ENCODE measurements at regions not wholly inside any gene's neighbourhood (a gene's known extent, or its start where the extent isn't known, plus 50 kb on each side); places are given as distances from the start of the nearest gene placed in this dataset.
"Not testable (repeated sequence)": the region's sequence is repeated elsewhere in the genome, so short reads cannot be mapped to it uniquely, and the experiment has no call there.

DNA sequence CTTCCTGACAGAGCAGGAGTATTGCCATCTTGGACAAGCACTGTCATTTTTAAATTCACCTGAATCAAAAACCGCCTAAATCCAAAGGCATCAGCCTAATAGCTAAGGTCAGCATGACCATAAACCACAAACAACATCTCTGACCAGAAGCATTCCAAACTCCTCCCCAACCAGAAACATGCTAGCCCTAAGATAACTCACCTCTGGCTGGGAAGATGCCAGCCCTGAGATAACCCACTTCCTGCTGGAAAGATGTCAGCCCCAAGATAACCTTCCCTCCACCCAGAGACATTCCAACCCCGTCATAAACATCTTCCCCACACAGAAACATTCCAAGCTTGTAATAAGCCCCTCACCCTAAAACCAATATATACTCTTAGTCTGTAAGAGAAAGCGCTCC lies 250.1 kb upstream of the NRP1 start:
- peaks cover 22% of the 10 kb centered on the region for H3K27me3 Mint-ChIP-seq
- POLR2A ChIA-PET; H3K27ac Mint-ChIP-seq; H3K4me1 Mint-ChIP-seq; H3K9me3 Mint-ChIP-seq (ENCODE audit: low read depth); intact Hi-C loops (cut with DNase I, micrococcal nuclease); CTCF ChIA-PET; H3K36me3 Mint-ChIP-seq (ENCODE audit: low read depth); ATAC-seq; DNase-seq; H3K4me3 Mint-ChIP-seq: not testable (repeated sequence)

DNA sequence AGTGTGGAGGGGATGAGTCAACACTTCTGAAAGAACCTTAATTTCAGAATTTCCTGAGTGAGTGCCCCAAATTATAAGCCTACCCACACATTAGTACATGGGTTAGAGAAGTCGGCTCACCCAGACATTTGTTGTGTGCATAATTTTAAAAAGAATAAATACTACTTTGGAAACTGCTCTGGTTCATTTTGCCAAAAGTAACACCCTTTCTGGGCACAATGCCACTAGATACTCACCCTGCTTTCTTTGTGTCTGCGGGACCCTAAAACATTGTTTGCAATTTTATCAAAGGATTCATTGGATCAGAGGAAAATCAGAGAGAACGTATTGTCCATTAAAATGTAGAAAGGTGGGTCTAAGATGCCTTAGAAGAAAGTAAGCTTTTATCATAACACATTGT lies 245.5 kb upstream of the NRP1 start:
- intact Hi-C loops (cut with DNase I, micrococcal nuclease) = no loop called here
- no peaks in the 10 kb centered on the region for H3K4me1 Mint-ChIP-seq
- peaks cover 11% of the 10 kb centered on the region for H3K27me3 Mint-ChIP-seq
- ChIA-PET CTCF (no interaction called here), POLR2A (no interaction called here)
- DNase-seq (no peak), ATAC-seq (no peak)
- no peak overlapping the region for H3K27ac Mint-ChIP-seq
- no peaks in the 10 kb centered on the region for H3K9me3 Mint-ChIP-seq (ENCODE audit: low read depth)
- H3K36me3 Mint-ChIP-seq (ENCODE audit: low read depth) = no peaks in the 10 kb centered on the region
- no peak overlapping the region for H3K4me3 Mint-ChIP-seq

DNA sequence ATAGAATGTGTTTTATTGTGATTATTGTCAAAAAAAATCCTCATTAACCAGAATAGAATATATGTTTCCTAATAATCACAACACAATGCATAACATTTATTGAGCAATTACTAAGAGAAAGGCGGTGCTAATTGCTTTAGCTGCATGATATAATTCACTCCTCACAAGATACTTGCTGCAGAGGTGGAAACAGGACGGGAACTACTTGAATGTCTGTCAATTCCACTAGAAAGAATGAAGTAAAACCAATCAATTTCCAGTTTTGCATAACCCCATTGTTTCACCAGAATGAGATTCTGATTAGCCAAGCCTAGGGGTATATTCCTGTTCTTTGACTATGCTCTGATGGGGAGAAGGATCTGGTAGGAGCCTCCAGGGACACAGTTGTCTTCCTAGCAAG lies 239.1 kb upstream of the NRP1 start:
- Mint-ChIP-seq H3K27ac (no peak overlapping the region), H3K36me3 (ENCODE audit: low read depth) (no peaks in the 10 kb centered on the region), H3K4me3 (no peak overlapping the region), H3K9me3 (ENCODE audit: low read depth) (no peaks in the 10 kb centered on the region), H3K4me1 (no peaks in the 10 kb centered on the region), H3K27me3 (peaks cover 6% of the 10 kb centered on the region)
- intact Hi-C loops (cut with DNase I, micrococcal nuclease) = no loop called here
- ATAC-seq (no peak), DNase-seq (no peak)
- CTCF ChIA-PET = no interaction called here
- POLR2A ChIA-PET = interaction anchor here (0.6 kb wide), 1 partner anchor 1241 kb away, joined by 4 read pairs; no protein-coding TSS in a partner anchor

DNA sequence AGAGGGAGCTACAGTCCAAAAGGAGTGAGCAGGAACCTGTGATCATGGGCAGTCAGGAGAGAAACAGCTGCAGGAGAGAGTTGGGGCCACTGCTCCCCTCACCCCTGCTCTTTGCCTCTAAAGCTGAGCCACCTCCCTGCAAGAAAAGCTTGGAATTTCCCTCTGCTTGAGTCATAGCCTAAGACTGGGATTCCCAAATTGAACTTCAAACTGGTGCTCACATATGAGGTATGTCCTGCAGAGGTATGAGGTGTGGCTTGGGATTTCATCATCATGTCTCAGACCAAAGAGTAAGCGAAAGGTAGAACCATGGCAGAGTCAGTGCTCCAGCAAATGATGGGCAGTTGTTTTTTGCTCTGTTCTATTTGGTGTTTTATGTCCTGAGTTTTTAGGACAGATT lies 237.1 kb upstream of the NRP1 start:
- CTCF ChIA-PET = no interaction called here
- Mint-ChIP-seq H3K27me3 (peaks cover 6% of the 10 kb centered on the region), H3K9me3 (ENCODE audit: low read depth) (no peaks in the 10 kb centered on the region), H3K4me3 (no peak overlapping the region), H3K36me3 (ENCODE audit: low read depth) (no peaks in the 10 kb centered on the region), H3K4me1 (no peaks in the 10 kb centered on the region), H3K27ac (no peak overlapping the region)
- POLR2A ChIA-PET = no interaction called here
- DNase-seq (no peak), ATAC-seq (no peak)
- intact Hi-C loops (cut with DNase I, micrococcal nuclease) = no loop called here

DNA sequence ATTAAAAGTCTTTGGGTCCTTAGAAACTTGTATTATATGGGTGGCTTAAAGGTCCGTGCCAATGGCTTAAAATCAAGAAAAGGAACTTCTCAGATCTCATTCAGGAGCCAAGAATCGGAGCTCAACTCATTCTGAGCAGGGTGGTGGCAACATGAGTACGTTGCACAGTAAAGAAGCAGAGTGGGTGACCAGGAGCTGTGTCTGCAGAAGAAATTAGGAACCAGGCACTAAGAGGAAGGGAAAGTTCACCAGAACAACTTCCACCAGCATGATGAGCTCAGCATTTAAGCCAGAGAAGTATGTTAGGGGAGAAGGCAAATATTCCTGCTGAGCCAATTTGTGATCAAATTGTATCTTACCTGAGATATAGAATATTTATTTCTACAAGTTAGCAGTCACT lies 236.0 kb upstream of the NRP1 start:
- ATAC-seq = no peak
- H3K36me3 Mint-ChIP-seq (ENCODE audit: low read depth) = no peaks in the 10 kb centered on the region
- intact Hi-C loops (cut with DNase I, micrococcal nuclease) = no loop called here
- no peak overlapping the region for H3K4me3 Mint-ChIP-seq
- no peak overlapping the region for H3K27ac Mint-ChIP-seq
- no peaks in the 10 kb centered on the region for H3K4me1 Mint-ChIP-seq
- ChIA-PET CTCF (interaction anchor here (0.6 kb wide), 1 partner anchor 53 kb away, joined by 3 read pairs; no protein-coding TSS in a partner anchor), POLR2A (no interaction called here)
- no peak for DNase-seq
- H3K9me3 Mint-ChIP-seq (ENCODE audit: low read depth) = no peaks in the 10 kb centered on the region
- H3K27me3 Mint-ChIP-seq = peaks cover 12% of the 10 kb centered on the region

DNA sequence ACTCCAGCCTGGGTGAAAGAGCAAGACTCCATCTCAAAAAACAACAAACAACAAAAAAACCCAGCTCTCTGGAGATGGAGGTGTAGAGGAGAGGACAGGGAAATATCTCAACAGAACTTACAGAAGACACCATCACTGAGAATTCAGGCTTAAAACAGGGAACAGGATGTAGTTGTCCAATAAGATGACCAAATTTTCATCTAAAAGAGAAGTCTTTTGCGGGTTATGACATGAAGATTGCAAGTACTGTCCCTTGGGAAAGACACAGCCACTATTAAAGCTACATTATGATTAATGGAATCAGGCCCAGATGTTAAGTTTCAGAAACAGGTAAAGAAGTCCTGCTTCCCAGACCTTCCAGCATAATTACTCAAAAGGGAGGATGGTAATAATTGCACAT lies 235.2 kb upstream of the NRP1 start:
- CTCF ChIA-PET = no interaction called here
- no peak for ATAC-seq
- H3K9me3 Mint-ChIP-seq (ENCODE audit: low read depth) = no peaks in the 10 kb centered on the region
- POLR2A ChIA-PET = no interaction called here
- intact Hi-C loops (cut with DNase I, micrococcal nuclease) = no loop called here
- peaks cover 14% of the 10 kb centered on the region for H3K27me3 Mint-ChIP-seq
- DNase-seq = no peak
- H3K36me3 Mint-ChIP-seq (ENCODE audit: low read depth) = no peaks in the 10 kb centered on the region
- no peaks in the 10 kb centered on the region for H3K4me1 Mint-ChIP-seq
- no peak overlapping the region for H3K4me3 Mint-ChIP-seq
- no peak overlapping the region for H3K27ac Mint-ChIP-seq

DNA sequence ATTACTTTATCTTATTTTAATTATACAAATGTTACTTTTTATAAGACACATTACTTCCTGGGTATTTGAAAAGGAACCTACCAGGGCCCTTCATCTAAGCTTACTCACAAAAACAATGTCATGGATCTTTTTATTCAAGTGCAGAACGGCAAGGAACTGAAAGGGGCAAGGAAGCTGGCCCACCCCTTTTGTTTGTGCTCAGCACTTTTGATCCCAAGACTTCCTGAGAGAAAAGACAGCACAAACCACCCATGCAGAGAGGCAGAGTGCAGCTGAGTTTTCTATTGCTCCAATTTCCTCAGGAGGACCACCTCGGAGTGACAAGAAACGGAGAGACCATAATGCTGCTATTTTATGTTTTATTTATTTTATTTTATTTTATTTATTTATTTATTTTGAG lies 232.0 kb upstream of the NRP1 start:
- DNase-seq (no peak), ATAC-seq (no peak)
- Mint-ChIP-seq H3K27ac (no peak overlapping the region), H3K4me3 (no peak overlapping the region), H3K36me3 (ENCODE audit: low read depth) (no peaks in the 10 kb centered on the region), H3K9me3 (ENCODE audit: low read depth) (no peaks in the 10 kb centered on the region), H3K4me1 (no peaks in the 10 kb centered on the region), H3K27me3 (peaks cover 21% of the 10 kb centered on the region)
- intact Hi-C loops (cut with DNase I, micrococcal nuclease) = no loop called here
- CTCF ChIA-PET = interaction anchor here (0.7 kb wide), 1 partner anchor 25 kb away, joined by 3 read pairs; no protein-coding TSS in a partner anchor
- POLR2A ChIA-PET = no interaction called here

DNA sequence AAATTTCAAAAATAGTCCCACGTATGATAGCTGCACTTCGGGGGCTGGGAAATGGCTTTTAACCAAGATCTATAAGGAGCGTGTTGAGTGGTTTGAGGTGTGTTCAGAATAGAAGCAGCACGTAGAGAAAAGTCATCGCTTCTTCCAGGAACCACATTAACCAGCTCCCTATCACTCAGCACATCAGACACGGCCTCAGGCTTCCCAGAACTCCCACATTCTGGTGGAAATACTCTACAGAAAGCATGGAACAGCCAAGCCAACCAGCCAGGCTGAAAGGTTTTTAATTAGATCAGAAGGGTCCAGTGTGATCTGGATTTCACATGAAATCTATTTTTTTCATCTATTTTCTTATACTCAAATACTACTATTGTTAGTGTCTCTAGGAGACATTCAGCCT lies 231.5 kb upstream of the NRP1 start:
- intact Hi-C loops (cut with DNase I, micrococcal nuclease) = no loop called here
- no peak overlapping the region for H3K27ac Mint-ChIP-seq
- peaks cover 23% of the 10 kb centered on the region for H3K27me3 Mint-ChIP-seq
- H3K4me3 Mint-ChIP-seq = no peak overlapping the region
- no peaks in the 10 kb centered on the region for H3K4me1 Mint-ChIP-seq
- no peak for ATAC-seq
- POLR2A ChIA-PET = no interaction called here
- no peaks in the 10 kb centered on the region for H3K36me3 Mint-ChIP-seq (ENCODE audit: low read depth)
- no peaks in the 10 kb centered on the region for H3K9me3 Mint-ChIP-seq (ENCODE audit: low read depth)
- CTCF ChIA-PET = no interaction called here
- no peak for DNase-seq

DNA sequence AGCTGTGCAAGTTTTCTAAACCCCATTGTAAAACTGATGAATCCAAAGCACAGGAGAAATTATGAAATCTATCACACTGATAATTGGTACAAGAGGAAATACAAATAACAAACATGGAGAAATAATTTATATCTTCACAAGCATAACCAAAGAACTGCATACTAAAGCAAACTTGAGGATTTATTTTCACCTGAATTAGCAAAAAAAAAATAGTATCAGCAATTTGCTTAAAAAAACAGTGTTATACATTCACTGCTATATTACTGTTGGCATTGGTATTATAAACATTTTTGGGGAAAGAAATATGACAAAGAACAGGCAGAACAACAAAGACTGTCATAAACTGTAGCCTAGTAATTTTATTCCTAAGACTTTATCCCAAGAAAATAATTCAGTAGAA lies 230.8 kb upstream of the NRP1 start:
- no peaks in the 10 kb centered on the region for H3K9me3 Mint-ChIP-seq (ENCODE audit: low read depth)

DNA sequence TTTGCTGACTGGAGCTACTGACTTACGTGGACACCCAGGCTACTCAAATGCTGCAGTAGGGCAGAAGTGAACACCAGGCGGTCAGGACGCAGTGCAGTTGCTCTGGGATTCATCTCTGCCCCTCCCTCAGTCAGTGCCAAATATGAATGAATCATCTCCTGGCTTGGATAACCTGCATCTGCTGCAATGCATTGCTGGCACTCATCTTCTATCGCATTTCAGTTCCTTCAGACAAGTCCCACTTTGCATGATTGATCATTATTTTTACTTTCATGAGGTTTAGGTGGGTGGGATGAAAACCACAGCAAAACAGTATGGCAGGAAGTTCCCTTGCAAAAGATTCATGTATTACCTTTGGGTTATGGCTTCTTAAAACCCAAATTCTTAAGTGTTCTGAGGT lies 224.6 kb upstream of the NRP1 start:
- Mint-ChIP-seq H3K9me3 (ENCODE audit: low read depth) (no peaks in the 10 kb centered on the region), H3K4me1 (peaks cover 9% of the 10 kb centered on the region), H3K36me3 (ENCODE audit: low read depth) (no peaks in the 10 kb centered on the region), H3K4me3 (no peak overlapping the region), H3K27me3 (peaks cover 32% of the 10 kb centered on the region), H3K27ac (no peak overlapping the region)
- ATAC-seq (no peak), DNase-seq (no peak)
- intact Hi-C loops (cut with DNase I, micrococcal nuclease) = no loop called here
- ChIA-PET CTCF (interaction anchor here (0.6 to 0.9 kb wide), 3 partner anchors 23 to 544 kb away, joined by 3 to 4 read pairs (median 3); no protein-coding TSS in a partner anchor), POLR2A (no interaction called here)

More for the DNA sequence above, 230.8 kb upstream of the NRP1 start:
- POLR2A ChIA-PET = no interaction called here
- H3K4me1 Mint-ChIP-seq = no peaks in the 10 kb centered on the region
- no peak overlapping the region for H3K27ac Mint-ChIP-seq
- DNase-seq (no peak), ATAC-seq (no peak)
- CTCF ChIA-PET = no interaction called here
- H3K27me3 Mint-ChIP-seq = peaks cover 21% of the 10 kb centered on the region
- no peaks in the 10 kb centered on the region for H3K36me3 Mint-ChIP-seq (ENCODE audit: low read depth)
- intact Hi-C loops (cut with DNase I, micrococcal nuclease) = no loop called here
- no peak overlapping the region for H3K4me3 Mint-ChIP-seq

DNA sequence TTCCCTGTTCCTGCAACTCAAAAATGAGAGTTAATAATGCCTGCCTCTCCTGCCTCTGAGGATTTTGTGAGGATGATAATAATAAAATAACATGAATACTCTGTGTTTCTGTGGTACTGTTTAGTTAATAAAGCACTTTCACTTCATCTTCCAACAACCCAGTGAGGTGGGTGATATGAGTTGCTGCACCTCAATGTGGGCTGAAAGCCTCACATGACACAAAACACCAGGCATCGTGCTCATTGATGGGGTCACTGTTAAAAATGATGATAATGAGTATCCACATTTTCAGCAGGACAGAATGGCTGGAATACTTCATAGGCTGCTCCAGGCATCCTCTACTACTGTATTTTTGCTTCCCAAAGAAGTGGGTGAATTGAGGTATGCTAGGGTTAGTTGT lies 222.8 kb upstream of the NRP1 start:
- H3K36me3 Mint-ChIP-seq (ENCODE audit: low read depth) = no peaks in the 10 kb centered on the region
- DNase-seq (no peak), ATAC-seq (no peak)
- CTCF ChIA-PET = interaction anchor here (0.7 kb wide), 2 partner anchors 259 to 666 kb away, joined by 3 read pairs; no protein-coding TSS in a partner anchor
- no peak overlapping the region for H3K27ac Mint-ChIP-seq
- POLR2A ChIA-PET = no interaction called here
- H3K4me1 Mint-ChIP-seq = peaks cover 9% of the 10 kb centered on the region
- no peak overlapping the region for H3K4me3 Mint-ChIP-seq
- intact Hi-C loops (cut with DNase I, micrococcal nuclease) = no loop called here
- no peaks in the 10 kb centered on the region for H3K9me3 Mint-ChIP-seq (ENCODE audit: low read depth)
- H3K27me3 Mint-ChIP-seq = peaks cover 30% of the 10 kb centered on the region

DNA sequence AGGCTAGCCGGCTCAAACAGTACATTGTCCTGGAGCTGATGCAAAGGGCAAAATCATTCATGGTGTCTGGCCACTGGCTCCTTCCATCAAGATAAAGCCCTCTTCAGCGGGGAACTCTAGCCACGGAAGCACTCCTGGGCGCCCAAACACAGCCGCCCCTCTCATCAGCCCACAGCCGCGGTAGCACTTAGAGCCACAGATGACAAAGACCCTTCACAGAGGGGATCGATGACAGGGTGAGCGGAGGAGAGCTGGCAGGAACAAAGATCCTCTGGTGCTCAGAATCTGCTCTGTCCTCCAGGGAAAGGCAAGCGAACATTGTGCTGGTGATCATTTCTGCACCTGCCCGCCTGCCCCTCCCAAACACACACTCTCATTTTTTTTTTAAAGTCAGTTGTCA lies 222.2 kb upstream of the NRP1 start:
- Mint-ChIP-seq H3K4me1 (peaks cover 9% of the 10 kb centered on the region), H3K36me3 (ENCODE audit: low read depth) (no peaks in the 10 kb centered on the region), H3K27me3 (peaks cover 30% of the 10 kb centered on the region), H3K9me3 (ENCODE audit: low read depth) (no peaks in the 10 kb centered on the region), H3K4me3 (no peak overlapping the region), H3K27ac (no peak overlapping the region)
- POLR2A ChIA-PET = no interaction called here
- intact Hi-C loops (cut with DNase I, micrococcal nuclease) = no loop called here
- CTCF ChIA-PET = interaction anchor here (0.7 kb wide), 1 partner anchor 258 kb away, joined by 3 read pairs; no protein-coding TSS in a partner anchor
- DNase-seq (no peak), ATAC-seq (no peak)

DNA sequence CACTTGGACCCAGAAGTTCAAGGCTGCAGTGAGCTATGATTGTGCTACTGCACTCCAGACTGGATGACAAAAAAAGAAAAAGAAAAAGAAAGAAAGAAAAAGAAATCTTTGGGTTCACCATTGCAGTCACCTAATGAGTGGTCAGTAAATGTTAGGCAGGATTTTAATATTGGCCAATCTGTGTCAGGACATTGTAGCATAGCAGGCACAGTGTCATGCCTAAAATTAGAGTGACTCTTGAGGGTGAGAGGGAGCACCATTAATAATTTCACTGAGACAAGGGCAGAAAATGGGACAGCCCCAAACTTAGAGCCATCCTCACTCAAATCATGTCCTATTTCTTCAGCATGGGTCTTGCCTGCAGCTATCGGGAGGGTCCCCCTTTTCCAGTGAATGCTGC lies 221.6 kb upstream of the NRP1 start:
- Mint-ChIP-seq H3K27me3 (peaks cover 31% of the 10 kb centered on the region), H3K36me3 (ENCODE audit: low read depth) (no peaks in the 10 kb centered on the region), H3K4me1 (peaks cover 9% of the 10 kb centered on the region), H3K9me3 (ENCODE audit: low read depth) (no peaks in the 10 kb centered on the region), H3K27ac (no peak overlapping the region), H3K4me3 (no peak overlapping the region)
- ChIA-PET CTCF (no interaction called here), POLR2A (no interaction called here)
- no peak for ATAC-seq
- no peak for DNase-seq
- intact Hi-C loops (cut with DNase I, micrococcal nuclease) = no loop called here

All from activated CD4-positive, alpha-beta T cell treated with anti-CD3 and anti-CD28 coated beads for 36 hours (primary cell).